Retina (tissue), 1 donor: ENCODE measurements at regions not wholly inside any gene's neighbourhood (a gene's known extent, or its start where the extent isn't known, plus 50 kb on each side); places are given as distances from the start of the nearest gene placed in this dataset.
"Not testable (repeated sequence)": the region's sequence is repeated elsewhere in the genome, so short reads cannot be mapped to it uniquely, and the experiment has no call there.

Source experiments
- DNase-seq: peaks from one replicate; pipeline ENCODE4 v3.0.0-alpha.2; 2016

GRCh38 chr19:27844261-27844660 lies 1368.7 kb downstream of the UQCRFS1 start:
- DNase-seq = no peak

DNA sequence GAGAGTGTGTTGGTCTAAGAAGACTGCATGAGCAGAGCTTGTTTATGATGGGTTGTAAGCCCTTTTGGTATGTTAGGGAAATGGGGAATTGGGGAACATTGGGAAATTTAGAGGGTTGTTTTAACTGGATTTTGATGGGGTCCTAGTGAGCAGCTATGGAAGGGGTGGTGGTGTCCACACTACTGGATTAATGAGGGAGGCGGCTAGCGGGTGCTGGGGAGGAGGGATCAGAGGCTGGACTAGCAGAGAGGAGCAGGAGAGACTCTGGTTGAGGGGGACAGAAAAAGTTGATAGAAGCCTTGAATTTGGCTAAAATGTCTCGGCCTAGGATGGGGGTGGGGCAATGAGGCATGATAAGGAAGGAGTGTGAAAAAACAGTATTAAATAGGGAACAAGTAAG lies 1369.1 kb downstream of the UQCRFS1 start:
- no peak for DNase-seq

DNA sequence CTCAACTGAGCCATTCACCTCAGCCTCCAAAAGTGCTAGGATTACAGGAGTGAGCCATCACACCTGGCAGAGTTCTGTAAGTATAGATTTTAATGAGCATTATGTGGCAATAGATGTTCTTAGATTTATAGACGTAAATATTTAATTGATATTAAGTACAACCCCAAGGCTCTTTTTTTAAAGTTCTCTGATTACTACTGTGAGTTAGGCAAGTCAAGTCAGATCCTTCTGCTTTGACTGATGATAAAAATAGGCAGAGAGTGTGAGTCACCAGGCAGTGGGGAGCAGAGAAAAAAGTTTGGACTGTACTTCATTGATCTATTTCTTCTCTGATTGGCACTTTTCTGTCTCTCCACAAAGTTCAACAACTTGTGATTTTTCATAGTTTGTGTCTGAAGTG lies 1379.9 kb downstream of the UQCRFS1 start:
- no peak for DNase-seq

- no peak for DNase-seq
Measured at GRCh38 chr19:27828829-27829228, 1384.1 kb downstream of the UQCRFS1 start.

- no peak for DNase-seq
Measured at GRCh38 chr19:27824108-27824507, 1388.8 kb downstream of the UQCRFS1 start.

DNA sequence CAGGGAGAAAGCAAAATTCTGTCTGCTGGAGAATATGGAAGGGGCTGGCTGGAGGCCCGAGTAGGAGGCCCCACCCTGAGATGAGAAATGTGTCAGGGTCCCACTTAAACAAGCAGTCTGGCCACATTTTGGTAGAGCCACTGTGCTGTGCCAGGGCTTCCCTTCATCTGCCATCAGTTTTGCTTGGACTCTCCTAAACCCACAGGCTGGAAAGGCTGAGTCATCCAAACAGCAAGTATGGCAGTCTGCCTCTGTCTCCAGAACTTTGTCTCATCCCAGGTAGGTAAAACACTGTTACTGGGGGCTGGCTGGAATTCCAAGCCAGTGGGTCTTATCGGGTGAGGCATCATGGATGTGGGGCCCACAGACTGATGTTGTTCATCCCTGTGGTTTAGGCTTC lies 1390.6 kb downstream of the UQCRFS1 start:
- no peak for DNase-seq

DNA sequence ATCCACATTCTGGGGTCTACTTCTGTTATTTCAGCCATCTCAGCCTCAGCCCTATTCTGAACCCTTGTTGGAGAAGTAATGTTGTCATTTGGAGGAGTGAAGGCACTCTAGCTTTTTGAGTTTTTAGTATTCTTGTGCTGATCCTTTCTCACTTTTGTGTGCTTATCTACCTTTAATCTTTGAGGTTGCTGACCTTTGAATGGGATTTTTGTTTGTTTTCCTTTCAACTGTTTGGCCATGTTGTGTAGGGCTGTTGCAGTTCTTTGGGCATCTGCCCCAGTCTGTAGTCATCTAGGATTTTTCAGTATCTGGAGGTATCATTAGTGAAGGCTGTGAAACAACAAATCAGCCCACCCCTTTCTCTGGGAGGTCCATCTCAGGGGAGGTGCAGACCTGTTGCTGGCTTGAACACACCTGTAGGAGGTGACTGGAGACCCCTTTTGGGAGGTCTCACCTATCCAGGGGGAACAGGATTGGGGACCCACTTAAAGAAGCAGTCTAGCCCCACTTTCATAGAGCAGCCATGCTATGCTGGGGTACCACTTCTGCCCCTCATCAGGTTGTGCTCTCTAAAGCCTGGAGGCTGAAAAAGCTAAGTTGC lies 1391.4 kb downstream of the UQCRFS1 start:
- no peak for DNase-seq

DNA sequence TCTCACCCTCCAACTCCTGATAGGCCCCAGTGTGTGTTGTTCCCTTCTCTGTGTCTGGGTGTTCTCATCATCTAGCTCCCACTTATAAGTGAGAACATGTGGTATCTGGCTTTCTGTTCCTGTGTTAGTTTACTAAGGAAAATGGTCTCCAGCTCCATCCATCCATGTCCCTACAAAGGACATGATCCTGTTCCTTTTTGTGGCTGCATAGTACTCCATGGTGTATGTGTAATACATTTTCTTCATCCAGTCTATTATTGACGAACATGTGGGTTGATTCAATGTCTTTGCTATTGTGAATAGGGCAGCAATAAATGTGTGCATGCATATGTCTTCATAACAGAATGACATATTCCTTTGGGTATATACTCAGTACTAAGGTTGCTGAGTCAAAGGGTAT lies 1397.0 kb downstream of the UQCRFS1 start:
- no peak for DNase-seq

GRCh38 chr19:27814834-27815233 lies 1398.1 kb downstream of the UQCRFS1 start:
- DNase-seq = not testable (repeated sequence)

GRCh38 chr19:27814274-27814673 lies 1398.7 kb downstream of the UQCRFS1 start:
- not testable (repeated sequence) for DNase-seq

- DNase-seq = no peak
Measured at GRCh38 chr19:27806471-27807070, 1406.4 kb downstream of the UQCRFS1 start.

DNA sequence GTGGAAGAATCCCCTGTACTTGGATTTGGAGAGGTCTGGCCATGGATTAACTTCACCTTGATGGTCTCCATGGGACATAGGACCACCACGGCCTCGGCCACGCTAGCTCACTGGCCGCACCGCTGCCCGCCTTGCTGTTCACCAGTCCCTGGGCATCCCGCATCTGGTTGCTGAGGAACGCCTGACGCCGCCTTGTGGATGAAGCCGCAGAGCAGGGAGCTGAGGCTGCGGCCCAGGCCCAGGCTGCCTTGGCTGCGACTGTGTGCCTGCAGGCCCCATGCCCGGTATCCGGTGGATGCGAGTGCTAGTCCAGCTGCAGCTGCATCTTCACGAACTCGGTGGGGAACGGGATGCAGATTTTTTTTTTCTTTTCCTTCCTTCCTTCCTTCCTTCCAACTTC lies 1407.1 kb downstream of the UQCRFS1 start:
- DNase-seq = no peak

DNA sequence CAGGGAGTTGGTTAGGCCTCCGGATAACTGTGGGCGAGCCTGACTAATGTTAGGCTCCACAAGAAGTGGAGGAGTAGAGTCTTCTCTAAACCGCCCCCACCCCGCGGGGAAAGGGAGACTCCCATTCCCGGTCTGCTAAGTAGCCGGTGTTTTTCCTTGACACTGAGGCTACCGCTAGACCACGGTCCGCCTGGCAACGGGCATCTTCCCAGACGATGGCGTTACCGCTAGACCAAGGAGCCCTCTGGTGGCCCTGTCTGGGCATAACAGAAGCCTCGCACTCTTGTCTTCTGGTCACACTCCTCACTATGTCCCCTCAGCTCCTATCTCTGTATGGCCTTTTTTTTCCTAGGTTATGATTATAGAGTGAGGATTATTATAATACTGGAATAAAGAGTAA lies 1410.7 kb downstream of the UQCRFS1 start:
- not testable (repeated sequence) for DNase-seq

DNA sequence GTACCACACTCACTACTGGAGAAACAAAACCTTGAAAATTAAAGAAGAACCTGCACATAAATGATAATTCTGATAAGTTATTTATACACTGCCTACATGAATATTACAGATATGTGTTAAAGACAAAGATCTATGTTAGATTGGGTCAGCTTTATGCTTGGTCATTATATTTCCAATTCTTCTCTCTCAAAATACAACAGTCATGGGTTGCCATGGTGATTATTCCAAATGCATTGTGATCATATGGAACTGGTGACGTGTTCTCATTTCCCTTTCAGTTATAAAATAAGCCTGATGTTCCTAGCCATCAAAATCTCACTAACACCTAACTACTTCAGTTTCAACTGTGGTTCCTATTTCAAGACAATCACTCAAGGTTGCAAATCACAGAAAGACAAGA lies 1416.4 kb downstream of the UQCRFS1 start:
- no peak for DNase-seq

DNA sequence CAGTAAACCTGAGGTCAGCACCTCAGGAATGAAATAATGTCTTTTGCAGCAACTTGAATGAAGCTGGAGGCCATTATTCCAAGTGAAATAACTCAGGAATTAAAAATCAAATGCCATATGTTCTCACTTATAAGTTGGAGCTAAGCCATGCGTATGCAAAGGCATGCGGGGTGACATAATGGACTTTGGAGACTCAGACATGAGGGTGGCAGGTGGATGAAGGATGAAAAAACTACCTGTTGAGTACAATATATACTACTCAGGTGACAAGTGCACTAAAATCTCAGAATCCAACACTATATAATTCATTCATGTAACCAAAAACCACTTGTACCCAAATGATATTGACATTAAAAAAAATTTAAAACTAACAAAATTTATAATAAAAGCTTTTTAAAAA lies 1416.9 kb downstream of the UQCRFS1 start:
- no peak for DNase-seq

DNA sequence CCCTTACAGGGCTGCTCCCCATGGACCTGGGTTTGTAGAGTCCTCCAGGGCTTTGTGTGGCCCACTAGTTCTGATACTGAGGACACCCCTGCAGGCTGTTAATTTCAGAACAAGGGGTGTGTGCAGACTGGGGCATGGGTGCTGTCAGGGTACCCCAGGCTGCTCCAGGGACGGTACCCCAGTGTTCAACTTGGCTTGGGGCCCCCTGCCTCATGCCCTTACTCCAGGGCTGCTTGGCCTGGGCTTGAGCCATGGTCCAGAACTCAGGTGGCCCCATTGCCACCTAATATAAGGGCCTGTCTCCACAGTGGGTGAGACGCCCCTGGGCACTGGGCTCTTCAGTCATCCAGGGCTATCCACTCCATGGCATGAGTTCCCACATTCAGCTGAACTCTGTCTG lies 1417.6 kb downstream of the UQCRFS1 start:
- DNase-seq = no peak

DNA sequence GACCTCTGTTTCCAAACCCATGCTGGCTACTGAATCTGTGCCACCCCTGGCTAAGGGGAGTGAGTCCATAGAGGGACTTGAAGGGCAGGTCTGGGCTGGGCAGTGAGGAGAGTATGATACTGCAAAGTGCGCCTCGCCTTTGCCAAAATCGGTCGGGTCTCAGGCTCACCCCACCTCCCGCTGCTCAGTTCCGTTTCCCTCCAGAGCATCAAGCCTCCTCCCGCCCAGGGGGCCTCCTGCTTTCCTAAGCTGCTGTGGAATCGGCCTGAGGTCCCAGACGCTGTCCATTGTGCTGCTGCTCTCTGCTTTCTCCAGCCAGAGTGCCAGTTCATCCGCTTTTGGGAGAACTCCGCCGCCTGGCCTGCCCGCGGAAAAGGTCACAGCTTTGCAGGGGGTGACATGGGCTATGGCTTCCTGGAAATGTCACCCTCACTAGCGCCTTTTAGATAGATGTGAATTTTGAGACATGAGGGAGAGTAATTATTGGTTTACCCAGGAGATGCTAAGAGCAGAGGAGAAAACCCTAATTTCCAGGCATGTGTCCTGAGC lies 1418.4 kb downstream of the UQCRFS1 start:
- no peak for DNase-seq

- peak; percentile 96 for DNase-seq
Measured at GRCh38 chr19:27793644-27794493, 1419.1 kb downstream of the UQCRFS1 start.

- no peak for DNase-seq
Measured at GRCh38 chr19:27793128-27793643, 1419.8 kb downstream of the UQCRFS1 start.

DNA sequence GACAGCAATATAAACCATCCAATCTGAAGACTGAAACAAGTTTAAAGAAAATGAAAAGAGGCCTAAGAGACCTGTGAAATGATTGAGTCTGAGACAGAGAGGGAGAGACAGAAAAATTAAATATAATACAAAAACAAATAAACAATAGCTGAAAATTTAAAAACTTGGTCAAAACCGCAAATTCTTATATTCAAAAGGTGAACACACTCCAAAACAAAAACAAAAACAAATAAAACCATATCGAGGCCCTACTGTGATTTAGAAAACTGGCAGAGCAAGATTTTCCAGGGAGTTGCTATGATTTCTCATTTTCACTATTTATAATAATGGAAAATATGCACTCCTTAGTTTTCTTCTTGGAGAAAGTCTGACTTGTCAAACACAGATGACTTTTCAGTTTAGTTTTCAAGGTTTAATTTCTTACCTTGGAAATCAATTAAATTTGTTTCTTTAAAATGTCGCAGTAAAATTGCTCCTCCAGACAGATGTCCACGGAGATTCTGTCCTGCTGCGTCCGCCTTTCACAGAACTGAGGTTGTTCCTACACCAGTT lies 1420.3 kb downstream of the UQCRFS1 start:
- no peak for DNase-seq

DNA sequence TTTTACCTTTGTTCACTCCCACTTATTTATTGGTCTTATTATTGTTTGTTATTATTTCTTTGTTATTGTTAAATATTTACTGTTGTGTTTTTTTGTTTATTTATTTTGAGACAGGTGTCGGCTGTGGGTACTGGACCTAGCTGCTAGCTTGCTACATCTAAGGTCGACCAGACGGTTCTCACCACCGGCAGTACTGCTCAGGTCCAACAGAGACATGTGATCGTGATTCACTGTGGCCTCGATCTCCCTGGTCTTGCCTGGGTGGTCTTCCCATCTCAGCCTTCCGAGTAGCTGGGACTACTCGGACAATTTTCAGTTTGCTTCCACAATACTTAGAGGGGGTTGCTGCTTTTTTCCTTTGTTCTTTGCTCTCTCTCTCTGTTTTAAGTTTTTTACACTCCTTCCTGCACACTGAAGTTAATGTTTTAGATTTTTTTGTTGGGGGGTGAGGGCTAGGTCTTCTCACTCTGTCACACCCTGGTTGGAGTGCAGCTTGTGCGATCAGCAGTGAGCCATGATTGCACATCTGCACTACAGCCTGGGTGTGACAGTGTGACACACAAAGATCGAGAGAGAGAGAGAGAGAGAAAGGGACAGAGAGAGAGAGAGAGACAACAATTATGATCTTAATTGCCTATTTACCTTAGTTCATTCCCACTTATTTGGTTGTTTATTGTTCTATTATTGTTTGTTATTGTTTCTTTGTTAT lies 1432.4 kb downstream of the UQCRFS1 start:
- no peak for DNase-seq

GRCh38 chr19:27779954-27780353 lies 1433.0 kb downstream of the UQCRFS1 start:
- no peak for DNase-seq

- DNase-seq = no peak
Measured at GRCh38 chr19:27777726-27778125, 1435.2 kb downstream of the UQCRFS1 start.
